PC-9 (cell line): ENCODE measurements at regions not wholly inside any gene's neighbourhood (a gene's known extent, or its start where the extent isn't known, plus 50 kb on each side); places are given as distances from the start of the nearest gene placed in this dataset.

Experiments used
- BruUV-seq: library from RNA; stranded (reverse); fragments of 400-500 nt; replicated peaks from 2 replicates; lab custom pipeline; 2021; lab: Mats Ljungman, UMichigan
- CTCF ChIA-PET: fragments of 300-600 bp; sonication (Branson Sonifier 250); formaldehyde crosslinking; loops from one replicate; lab custom pipeline; 2022; ENCODE audit warnings: antibody characterized with exemption; lab: Charles Lee
- POLR2A ChIA-PET: fragments of 300-600 bp; sonication (Branson Sonifier 250); formaldehyde crosslinking; loops from one replicate; lab custom pipeline; 2022; ENCODE audit warnings: antibody characterized with exemption; ENCODE audit not compliant: unreplicated experiment; lab: Charles Lee
- DNase-seq, 2 experiments: peaks; one replicate each; pipeline versions ENCODE4 v3.0.0 to v3.0.0-alpha.2; 2015 to 2022; ENCODE audit warnings: mixed read lengths in 1 of 2
- H2AFZ ChIP-seq: fragments of 200-600 bp; sonication (generic); 2 replicates; pipeline ENCODE4 v1.8.1; 2017; ENCODE audit warnings: antibody characterized with exemption
- H3F3A ChIP-seq: fragments of 200-600 bp; sonication (generic); 2 replicates; pipeline ENCODE4 v1.8.1; 2017; ENCODE audit warnings: antibody characterized with exemption, mild to moderate bottlenecking, low read depth; ENCODE audit not compliant: insufficient read depth
- H3K27ac ChIP-seq: fragments of 200-600 bp; sonication (generic); 2 replicates; pipeline ENCODE4 v1.6.1; 2016; ENCODE audit warnings: mixed run types
- H3K27me3 ChIP-seq: fragments of 200-600 bp; sonication (generic); 2 replicates; pipeline ENCODE4 v1.6.1; 2016; ENCODE audit warnings: low read depth, mixed run types; ENCODE audit not compliant: insufficient read depth
- H3K36me3 ChIP-seq: fragments of 200-600 bp; sonication (generic); 2 replicates; pipeline ENCODE4 v1.6.1; 2016; ENCODE audit warnings: low read depth, mixed run types
- H3K4me1 ChIP-seq: fragments of 200-600 bp; sonication (generic); replicated peaks from 2 replicates; pipeline ENCODE4 v1.6.1; 2016; ENCODE audit warnings: mixed run types; ENCODE audit not compliant: insufficient read depth
- H3K4me2 ChIP-seq: fragments of 200-600 bp; sonication (generic); 2 replicates; pipeline ENCODE4 v1.6.1; 2017; ENCODE audit warnings: mixed run types
- H3K4me3 ChIP-seq: fragments of 200-600 bp; sonication (generic); 2 replicates; pipeline ENCODE4 v1.6.1; 2016; ENCODE audit warnings: mixed run types
- H3K79me2 ChIP-seq: fragments of 200-600 bp; sonication (generic); 2 replicates; pipeline ENCODE4 v1.6.1; 2017; ENCODE audit warnings: low read depth, mixed run types
- H3K9me2 ChIP-seq: fragments of 200-600 bp; sonication (generic); 2 replicates; pipeline ENCODE4 v1.8.1; 2017; ENCODE audit warnings: mild to moderate bottlenecking; ENCODE audit not compliant: insufficient read depth
- H3K9me3 ChIP-seq: fragments of 200-600 bp; sonication (generic); 2 replicates; pipeline ENCODE4 v1.8.1; 2016; ENCODE audit warnings: low read depth; ENCODE audit not compliant: insufficient read depth
- H4K20me1 ChIP-seq: fragments of 200-600 bp; sonication (generic); 2 replicates; pipeline ENCODE4 v1.8.1; 2017; ENCODE audit not compliant: insufficient read depth
- EZH2 ChIP-seq: fragments of 200-600 bp; sonication (generic); IDR thresholded peaks from 2 replicates; pipeline ENCODE4 v1.8.0; 2017; ENCODE audit warnings: antibody characterized with exemption, low read depth
- intact Hi-C: fragments of 100-400 bp; cut with micrococcal nuclease; formaldehyde crosslinking; loops from one replicate; pipeline ENCODE4 v1.10.0; 2022; ENCODE audit not compliant: unreplicated experiment
- TF ChIP-seq, protein P1 (sequence below): fragments of 200-600 bp; sonication (generic); conservative IDR thresholded peaks from 2 replicates; pipeline ENCODE4 v1.6.1; 2017; ENCODE audit warnings: mixed run types, antibody characterized with exemption, mild to moderate bottlenecking, moderate library complexity

DNA sequence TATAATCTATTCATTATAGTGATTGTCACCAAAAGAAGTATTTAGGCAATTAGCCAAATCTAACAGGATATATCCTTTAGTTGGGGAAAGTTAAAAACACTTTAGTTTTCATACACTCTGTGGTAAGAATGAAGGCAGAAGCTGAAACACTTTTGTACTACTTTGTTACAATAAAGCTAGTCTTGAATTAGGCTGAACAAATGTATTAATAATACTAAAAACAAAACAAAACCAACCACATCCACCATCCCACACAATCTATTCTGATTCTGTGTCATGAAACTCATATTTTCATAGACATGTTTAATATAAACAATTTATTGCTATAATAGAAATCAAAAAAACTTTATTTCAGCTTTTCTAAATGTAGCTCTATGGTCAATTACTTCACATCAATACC is 508.8 kb downstream of the ZEB2 start:
- Histone ChIP-seq H3K9me3 (no peaks in the 10 kb centered on the region), H3K27me3 (no peaks in the 10 kb centered on the region), H3K27ac (no peak overlapping the region), H3K79me2 (no peaks in the 10 kb centered on the region), H3K4me1 (no peaks in the 10 kb centered on the region), H3K4me2 (no peak overlapping the region), H2AFZ (no peak overlapping the region), H3K36me3 (no peaks in the 10 kb centered on the region), H4K20me1 (no peaks in the 10 kb centered on the region), H3F3A (no peaks in the 10 kb centered on the region), H3K9me2 (no peaks in the 10 kb centered on the region; the same call in 1 of the 2 replicates), H3K4me3 (no peak overlapping the region)
- DNase-seq, result no peak
- POLR2A ChIA-PET, result no interaction called here
- no TSS peak for BruUV-seq
- no peak for TF ChIP-seq EZH2
- TF ChIP-seq, protein P1, sequence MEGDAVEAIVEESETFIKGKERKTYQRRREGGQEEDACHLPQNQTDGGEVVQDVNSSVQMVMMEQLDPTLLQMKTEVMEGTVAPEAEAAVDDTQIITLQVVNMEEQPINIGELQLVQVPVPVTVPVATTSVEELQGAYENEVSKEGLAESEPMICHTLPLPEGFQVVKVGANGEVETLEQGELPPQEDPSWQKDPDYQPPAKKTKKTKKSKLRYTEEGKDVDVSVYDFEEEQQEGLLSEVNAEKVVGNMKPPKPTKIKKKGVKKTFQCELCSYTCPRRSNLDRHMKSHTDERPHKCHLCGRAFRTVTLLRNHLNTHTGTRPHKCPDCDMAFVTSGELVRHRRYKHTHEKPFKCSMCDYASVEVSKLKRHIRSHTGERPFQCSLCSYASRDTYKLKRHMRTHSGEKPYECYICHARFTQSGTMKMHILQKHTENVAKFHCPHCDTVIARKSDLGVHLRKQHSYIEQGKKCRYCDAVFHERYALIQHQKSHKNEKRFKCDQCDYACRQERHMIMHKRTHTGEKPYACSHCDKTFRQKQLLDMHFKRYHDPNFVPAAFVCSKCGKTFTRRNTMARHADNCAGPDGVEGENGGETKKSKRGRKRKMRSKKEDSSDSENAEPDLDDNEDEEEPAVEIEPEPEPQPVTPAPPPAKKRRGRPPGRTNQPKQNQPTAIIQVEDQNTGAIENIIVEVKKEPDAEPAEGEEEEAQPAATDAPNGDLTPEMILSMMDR, result no peak
- CTCF ChIA-PET, result no interaction called here
- intact Hi-C loops, result no loop called here

DNA sequence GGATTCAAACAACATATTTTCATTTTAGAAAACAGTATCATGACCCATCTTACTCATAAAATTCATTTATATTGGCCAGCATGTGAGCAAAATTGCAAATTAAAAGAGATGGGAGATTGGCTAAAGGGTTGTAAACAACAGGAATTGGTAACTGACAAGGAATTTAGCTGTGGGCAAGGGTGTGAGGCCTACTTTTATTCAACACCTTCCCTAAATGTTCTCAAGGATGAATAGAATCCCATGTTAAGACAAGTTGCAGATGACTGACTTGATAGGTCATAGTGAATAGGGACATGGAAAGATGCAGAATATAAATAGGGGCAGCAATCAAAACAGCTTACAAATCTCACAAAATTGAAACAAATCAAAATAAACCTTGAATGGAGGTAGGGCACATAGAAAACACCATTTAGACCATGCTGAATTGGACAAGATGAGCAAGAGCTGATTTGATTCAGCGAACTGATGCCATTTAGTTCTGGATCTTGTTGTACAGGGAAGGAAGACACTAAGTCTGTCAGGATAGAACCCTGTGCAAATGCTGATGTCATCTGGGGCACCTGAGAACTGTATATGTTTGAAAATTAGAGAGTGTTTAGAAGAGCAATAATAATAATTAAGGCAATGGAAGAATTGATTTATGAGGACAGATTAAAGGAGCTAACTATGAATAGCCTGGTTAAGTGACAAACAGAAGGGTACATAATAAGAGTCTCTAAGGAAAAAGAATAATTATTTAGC is 509.7 kb downstream of the ZEB2 start:
- Histone ChIP-seq H3F3A (no peaks in the 10 kb centered on the region), H2AFZ (no peak overlapping the region), H3K36me3 (no peaks in the 10 kb centered on the region), H4K20me1 (no peaks in the 10 kb centered on the region), H3K79me2 (no peaks in the 10 kb centered on the region), H3K27me3 (no peaks in the 10 kb centered on the region), H3K9me2 (no peaks in the 10 kb centered on the region; the same call in 1 of the 2 replicates), H3K27ac (no peak overlapping the region), H3K9me3 (no peaks in the 10 kb centered on the region), H3K4me2 (no peak overlapping the region), H3K4me3 (no peak overlapping the region), H3K4me1 (no peaks in the 10 kb centered on the region)
- intact Hi-C loops, result no loop called here
- ChIA-PET POLR2A (no interaction called here), CTCF (no interaction called here)
- no peak for DNase-seq
- no TSS peak for BruUV-seq
- TF ChIP-seq, protein P1, result no peak
- no peak for TF ChIP-seq EZH2

DNA sequence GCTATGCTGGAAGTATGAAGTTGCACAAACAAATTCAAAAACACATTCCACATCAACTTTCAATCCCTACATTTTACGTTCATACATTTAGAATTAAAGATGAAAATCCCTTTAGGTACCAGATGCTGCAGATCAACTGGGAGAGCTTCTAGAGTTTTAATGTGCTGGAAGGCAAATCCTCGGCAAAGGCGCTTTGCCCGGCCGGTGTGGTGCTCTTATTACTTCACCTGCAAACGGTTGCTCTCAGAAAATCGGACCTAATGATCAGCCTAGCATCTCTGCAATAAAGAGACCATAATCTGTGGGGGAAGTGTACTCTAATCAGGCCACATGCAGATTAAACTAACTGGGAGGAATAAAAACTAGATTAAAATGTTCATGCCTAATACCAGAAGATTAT is 513.8 kb downstream of the ZEB2 start:
- no peak overlapping the region for H3K27ac ChIP-seq
- BruUV-seq, result no TSS peak
- no peaks in the 10 kb centered on the region for H4K20me1 ChIP-seq
- intact Hi-C loops, result no loop called here
- H3K4me2 ChIP-seq, result no peak overlapping the region
- no peaks in the 10 kb centered on the region for H3F3A ChIP-seq
- H3K9me3 ChIP-seq, result no peaks in the 10 kb centered on the region
- CTCF ChIA-PET, result no interaction called here
- no peaks in the 10 kb centered on the region for H3K79me2 ChIP-seq
- H2AFZ ChIP-seq, result no peak overlapping the region
- no peaks in the 10 kb centered on the region for H3K36me3 ChIP-seq
- POLR2A ChIA-PET, result no interaction called here
- H3K27me3 ChIP-seq, result no peaks in the 10 kb centered on the region
- no peak for DNase-seq
- no peaks in the 10 kb centered on the region for H3K4me1 ChIP-seq
- H3K4me3 ChIP-seq, result no peak overlapping the region
- no peaks in the 10 kb centered on the region for H3K9me2 ChIP-seq
- TF ChIP-seq, protein P1, result no peak
- TF ChIP-seq EZH2, result no peak
